ENCODE measurements at regions not wholly inside any gene's neighbourhood (a gene's known extent, or its start where the extent isn't known, plus 50 kb on each side); places are given as distances from the start of the nearest gene placed in this dataset.
A peak's percentile ranks its signal among the peaks of the same experiment; 100 is the strongest.

GRCh38 chr20:11981366-11981947 is 63.8 kb downstream of the BTBD3 start:
- Mint-ChIP-seq H3K27ac (no peak overlapping the region; a peak in 1 of 7 replicates), H3K27me3 (ENCODE audit: low read depth) (no peaks in the 10 kb centered on the region), H3K9me3 (peaks cover 0 to 5% of the 10 kb centered on the region in 2 experiments; a peak in 1 of 5 replicates), H3K36me3 (ENCODE audit: insufficient read depth in 1 of 3, low read depth in 3 of 3) (peaks cover 0 to 9% (median 0%) of the 10 kb centered on the region in 3 experiments; a peak in 4 of 7 replicates), H3K4me3 (peak overlapping the region in 1 of 2 experiments; percentile 42; a peak in 1 of 5 replicates), H3K4me1 (peaks cover 25 to 28% of the 10 kb centered on the region in 2 experiments)
- Histone ChIP-seq H3K14ac (ENCODE audit: insufficient read depth, low read length) (no peak overlapping the region), H2BK12ac (ENCODE audit: insufficient read length, low read depth, low read length) (no peak overlapping the region), H2AK5ac (ENCODE audit: insufficient read length, low read length) (no peak overlapping the region), H2BK5ac (ENCODE audit: insufficient read length, low read length) (no peak overlapping the region), H3K79me2 (ENCODE audit: insufficient read depth, low read length) (no peaks in the 10 kb centered on the region), H2AFZ (ENCODE audit: low read length) (no peak overlapping the region), H2BK120ac (ENCODE audit: low read depth, low read length, poor library complexity, severe bottlenecking) (no peak overlapping the region), H4K91ac (ENCODE audit: insufficient read length, low read depth, low read length) (no peak overlapping the region), H2BK15ac (ENCODE audit: low read depth, low read length) (no peak overlapping the region), H3K23me2 (ENCODE audit: insufficient read length, low read depth, low read length, poor library complexity, severe bottlenecking) (no peaks in the 10 kb centered on the region), H3K9me3 (ENCODE audit: control insufficient read depth, low read depth, low read length) (no peaks in the 10 kb centered on the region), H2BK20ac (ENCODE audit: low read depth, low read length, poor library complexity, severe bottlenecking) (no peak overlapping the region), H3K9ac (ENCODE audit: extremely low read depth, insufficient read length, low read length) (no peak overlapping the region), H3K4ac (ENCODE audit: low read depth, low read length) (no peak overlapping the region), H3K27ac (ENCODE audit: insufficient read length, low read depth, low read length) (no peak overlapping the region), H3K4me1 (ENCODE audit: insufficient read depth, low read length) (peaks cover 8% of the 10 kb centered on the region; the same call in 1 of the 2 replicates), H3K4me2 (ENCODE audit: insufficient read depth, insufficient read length, low read length) (no peak overlapping the region), H3K18ac (ENCODE audit: insufficient read length, low read depth, low read length) (no peak overlapping the region), H3K23ac (ENCODE audit: insufficient read length, low read depth, low read length) (no peak overlapping the region), H3K27me3 (ENCODE audit: insufficient read depth, low read length) (no peaks in the 10 kb centered on the region), H3T11ph (ENCODE audit: low read length) (no peak overlapping the region), H3K79me1 (ENCODE audit: insufficient read depth, low read depth, low read length, poor library complexity, severe bottlenecking) (no peaks in the 10 kb centered on the region), H4K5ac (ENCODE audit: insufficient read length, low read depth, low read length) (no peak overlapping the region), H4K20me1 (ENCODE audit: control insufficient read depth, insufficient read depth, insufficient read length) (no peaks in the 10 kb centered on the region), H3K56ac (ENCODE audit: insufficient read length, low read depth, low read length) (no peak overlapping the region), H4K8ac (replicated peaks; ENCODE audit: insufficient read length, low read depth, low read length) (no peak overlapping the region)
- WGBS (ENCODE audit: extremely low coverage, insufficient read length, low lambda C conversion rate): no CpG with 5 or more reads among the region's 4 CpGs
- no peak for DNase-seq
- TF ChIP-seq, protein P1, sequence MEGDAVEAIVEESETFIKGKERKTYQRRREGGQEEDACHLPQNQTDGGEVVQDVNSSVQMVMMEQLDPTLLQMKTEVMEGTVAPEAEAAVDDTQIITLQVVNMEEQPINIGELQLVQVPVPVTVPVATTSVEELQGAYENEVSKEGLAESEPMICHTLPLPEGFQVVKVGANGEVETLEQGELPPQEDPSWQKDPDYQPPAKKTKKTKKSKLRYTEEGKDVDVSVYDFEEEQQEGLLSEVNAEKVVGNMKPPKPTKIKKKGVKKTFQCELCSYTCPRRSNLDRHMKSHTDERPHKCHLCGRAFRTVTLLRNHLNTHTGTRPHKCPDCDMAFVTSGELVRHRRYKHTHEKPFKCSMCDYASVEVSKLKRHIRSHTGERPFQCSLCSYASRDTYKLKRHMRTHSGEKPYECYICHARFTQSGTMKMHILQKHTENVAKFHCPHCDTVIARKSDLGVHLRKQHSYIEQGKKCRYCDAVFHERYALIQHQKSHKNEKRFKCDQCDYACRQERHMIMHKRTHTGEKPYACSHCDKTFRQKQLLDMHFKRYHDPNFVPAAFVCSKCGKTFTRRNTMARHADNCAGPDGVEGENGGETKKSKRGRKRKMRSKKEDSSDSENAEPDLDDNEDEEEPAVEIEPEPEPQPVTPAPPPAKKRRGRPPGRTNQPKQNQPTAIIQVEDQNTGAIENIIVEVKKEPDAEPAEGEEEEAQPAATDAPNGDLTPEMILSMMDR (conservative IDR thresholded peaks at IDR 0.05): no peak
